ENCODE measurements at regions not wholly inside any gene's neighbourhood (a gene's known extent, or its start where the extent isn't known, plus 50 kb on each side); places are given as distances from the start of the nearest gene placed in this dataset.

DNA sequence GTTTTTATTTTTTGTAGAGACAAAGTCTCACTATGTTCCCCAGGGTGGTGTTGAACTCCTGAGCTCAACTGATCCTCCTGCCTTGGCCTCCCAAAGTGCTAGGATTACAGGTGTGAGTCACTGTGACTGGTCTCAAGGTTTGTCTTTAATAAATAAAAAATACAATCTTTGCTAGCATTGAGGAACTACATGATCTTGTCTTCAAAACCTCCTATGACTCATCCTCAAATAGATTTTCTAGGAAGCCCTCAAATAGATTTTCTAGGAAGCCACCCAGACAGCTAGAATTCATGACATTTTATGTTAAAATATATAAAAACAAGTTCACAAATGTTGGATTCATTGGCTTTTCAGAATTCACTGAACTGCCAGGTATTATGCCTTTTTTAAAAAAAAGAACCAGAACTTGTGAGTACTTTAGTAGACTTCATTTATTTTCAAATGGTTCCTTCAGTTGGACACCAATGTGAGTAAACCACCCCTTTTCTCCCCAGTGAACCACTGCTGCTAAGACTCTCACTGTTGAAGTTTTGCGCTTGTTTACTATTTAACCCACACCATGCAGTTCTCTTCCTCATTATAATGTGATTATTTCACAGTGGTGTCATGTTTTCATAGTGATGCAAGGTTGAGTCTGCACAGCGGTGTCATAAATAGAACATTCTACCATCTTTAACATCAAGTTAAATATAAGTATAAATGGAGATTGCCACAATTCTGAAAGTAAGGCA is 303.9 kb downstream of the CASP12 start:
- TF ChIP-seq POLR2AphosphoS5 (IDR thresholded peaks at IDR 0.05; ENCODE audit: low read depth, low read length): no peak
- TF ChIP-seq, protein P1, sequence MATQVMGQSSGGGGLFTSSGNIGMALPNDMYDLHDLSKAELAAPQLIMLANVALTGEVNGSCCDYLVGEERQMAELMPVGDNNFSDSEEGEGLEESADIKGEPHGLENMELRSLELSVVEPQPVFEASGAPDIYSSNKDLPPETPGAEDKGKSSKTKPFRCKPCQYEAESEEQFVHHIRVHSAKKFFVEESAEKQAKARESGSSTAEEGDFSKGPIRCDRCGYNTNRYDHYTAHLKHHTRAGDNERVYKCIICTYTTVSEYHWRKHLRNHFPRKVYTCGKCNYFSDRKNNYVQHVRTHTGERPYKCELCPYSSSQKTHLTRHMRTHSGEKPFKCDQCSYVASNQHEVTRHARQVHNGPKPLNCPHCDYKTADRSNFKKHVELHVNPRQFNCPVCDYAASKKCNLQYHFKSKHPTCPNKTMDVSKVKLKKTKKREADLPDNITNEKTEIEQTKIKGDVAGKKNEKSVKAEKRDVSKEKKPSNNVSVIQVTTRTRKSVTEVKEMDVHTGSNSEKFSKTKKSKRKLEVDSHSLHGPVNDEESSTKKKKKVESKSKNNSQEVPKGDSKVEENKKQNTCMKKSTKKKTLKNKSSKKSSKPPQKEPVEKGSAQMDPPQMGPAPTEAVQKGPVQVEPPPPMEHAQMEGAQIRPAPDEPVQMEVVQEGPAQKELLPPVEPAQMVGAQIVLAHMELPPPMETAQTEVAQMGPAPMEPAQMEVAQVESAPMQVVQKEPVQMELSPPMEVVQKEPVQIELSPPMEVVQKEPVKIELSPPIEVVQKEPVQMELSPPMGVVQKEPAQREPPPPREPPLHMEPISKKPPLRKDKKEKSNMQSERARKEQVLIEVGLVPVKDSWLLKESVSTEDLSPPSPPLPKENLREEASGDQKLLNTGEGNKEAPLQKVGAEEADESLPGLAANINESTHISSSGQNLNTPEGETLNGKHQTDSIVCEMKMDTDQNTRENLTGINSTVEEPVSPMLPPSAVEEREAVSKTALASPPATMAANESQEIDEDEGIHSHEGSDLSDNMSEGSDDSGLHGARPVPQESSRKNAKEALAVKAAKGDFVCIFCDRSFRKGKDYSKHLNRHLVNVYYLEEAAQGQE (IDR thresholded peaks at IDR 0.05; ENCODE audit: insufficient read depth in 1 of 2, low read depth in 2 of 2, low read length in 2 of 2): no peak
- TF ChIP-seq FOXP2 (optimal IDR thresholded peaks at IDR 0.05; ENCODE audit: borderline replicate concordance, extremely low read depth, extremely low read length, insufficient read depth): no peak
- TF ChIP-seq TAF1 (IDR thresholded peaks at IDR 0.05; ENCODE audit: borderline replicate concordance, insufficient read depth, low read length): no peak
- TF ChIP-seq SIN3A (IDR thresholded peaks at IDR 0.05; ENCODE audit: borderline replicate concordance, insufficient read depth, low read length): no peak

DNA sequence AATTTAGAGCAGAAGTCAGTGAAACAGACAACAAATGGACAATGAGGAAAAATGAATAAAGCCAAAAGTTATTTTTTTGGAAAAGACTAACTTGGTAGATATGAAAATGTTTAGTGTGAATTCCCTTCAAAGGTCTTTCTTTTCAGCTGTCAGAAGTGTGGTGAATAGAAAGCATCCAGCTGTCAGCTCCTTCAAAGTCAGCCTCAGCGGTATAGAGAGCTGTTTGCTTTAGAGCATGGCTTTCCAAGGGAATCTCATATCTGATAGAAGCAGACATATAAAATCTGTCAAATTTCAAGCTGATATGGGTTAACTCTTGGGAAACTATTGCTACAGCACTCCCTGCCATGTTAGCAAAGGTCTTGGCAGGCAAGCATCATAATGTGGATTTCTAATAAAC is 309.3 kb downstream of the CASP12 start:
- TF ChIP-seq TAF1 (IDR thresholded peaks at IDR 0.05; ENCODE audit: borderline replicate concordance, insufficient read depth, low read length): no peak
- TF ChIP-seq FOXP2 (optimal IDR thresholded peaks at IDR 0.05; ENCODE audit: borderline replicate concordance, extremely low read depth, extremely low read length, insufficient read depth): no peak
- TF ChIP-seq POLR2AphosphoS5 (IDR thresholded peaks at IDR 0.05; ENCODE audit: low read depth, low read length): no peak
- TF ChIP-seq, protein P1 (IDR thresholded peaks at IDR 0.05; ENCODE audit: insufficient read depth in 1 of 2, low read depth in 2 of 2, low read length in 2 of 2): no peak

DNA sequence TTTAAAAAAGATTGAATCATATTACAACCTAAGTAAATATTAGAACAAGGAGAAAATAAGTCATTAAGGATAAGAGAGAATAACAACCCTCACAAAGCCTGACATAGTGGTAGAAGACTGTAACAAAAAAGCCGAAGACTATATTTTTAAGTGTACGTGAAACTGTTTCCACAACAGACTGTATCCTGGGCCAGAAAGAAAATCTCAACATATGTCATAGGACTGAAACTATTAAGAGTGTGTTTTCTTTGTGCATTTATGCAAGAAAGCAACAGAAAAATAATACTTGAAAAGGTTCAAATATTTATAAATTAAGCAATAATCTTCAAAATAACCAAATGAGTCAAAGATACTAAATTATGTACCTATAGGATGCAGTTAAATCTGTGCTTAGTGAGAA is 309.8 kb downstream of the CASP12 start:
- TF ChIP-seq FOXP2 (optimal IDR thresholded peaks at IDR 0.05; ENCODE audit: borderline replicate concordance, extremely low read depth, extremely low read length, insufficient read depth) (no peak), POLR2AphosphoS5 (IDR thresholded peaks at IDR 0.05; ENCODE audit: low read depth, low read length) (no peak), TAF1 (IDR thresholded peaks at IDR 0.05; ENCODE audit: borderline replicate concordance, insufficient read depth, low read length) (no peak), SIN3A (IDR thresholded peaks at IDR 0.05; ENCODE audit: borderline replicate concordance, insufficient read depth, low read length) (no peak)
- TF ChIP-seq, protein P1 (IDR thresholded peaks at IDR 0.05; ENCODE audit: insufficient read depth in 1 of 2, low read depth in 2 of 2, low read length in 2 of 2): no peak

DNA sequence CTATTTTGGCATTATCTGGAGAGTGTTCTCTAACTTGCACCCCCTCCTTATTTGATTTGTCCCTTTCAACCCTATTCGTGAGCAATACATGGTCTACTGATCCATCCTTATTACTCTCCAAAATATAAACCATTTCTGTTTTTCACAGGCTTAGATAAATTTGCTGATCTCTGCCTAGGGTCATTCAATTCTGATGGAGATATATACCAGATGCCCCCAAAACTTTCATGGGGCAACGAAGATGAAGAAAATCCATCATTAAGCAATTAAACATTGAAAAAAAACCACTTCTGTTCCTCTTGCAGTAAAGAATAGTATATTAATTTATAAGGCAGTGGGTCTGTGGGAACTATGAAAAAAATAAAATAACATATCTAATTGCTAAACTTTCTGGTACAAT is 313.4 kb downstream of the CASP12 start:
- TF ChIP-seq, protein P1 (IDR thresholded peaks at IDR 0.05; ENCODE audit: insufficient read depth in 1 of 2, low read depth in 2 of 2, low read length in 2 of 2): no peak
- TF ChIP-seq FOXP2 (optimal IDR thresholded peaks at IDR 0.05; ENCODE audit: borderline replicate concordance, extremely low read depth, extremely low read length, insufficient read depth): no peak
- no peak for TF ChIP-seq SIN3A (IDR thresholded peaks at IDR 0.05; ENCODE audit: borderline replicate concordance, insufficient read depth, low read length)
- TF ChIP-seq TAF1 (IDR thresholded peaks at IDR 0.05; ENCODE audit: borderline replicate concordance, insufficient read depth, low read length): no peak
- no peak for TF ChIP-seq POLR2AphosphoS5 (IDR thresholded peaks at IDR 0.05; ENCODE audit: low read depth, low read length)
